PFSK-1 (cell line): ENCODE measurements at regions not wholly inside any gene's neighbourhood (a gene's known extent, or its start where the extent isn't known, plus 50 kb on each side); places are given as distances from the start of the nearest gene placed in this dataset.

Experiments used
- FOXP2 ChIP-seq: optimal IDR thresholded peaks from 2 replicates; pipeline ENCODE3; 2011; ENCODE audit warnings: borderline replicate concordance, control low read depth, inconsistent platforms; ENCODE audit not compliant: insufficient read depth; ENCODE audit errors: extremely low read length, extremely low read depth
- POLR2AphosphoS5 ChIP-seq: IDR thresholded peaks from 2 replicates; pipeline ENCODE4 v1.6.1; 2012; ENCODE audit warnings: low read depth, mild to moderate bottlenecking, control low read depth, low read length, moderate library complexity
- REST ChIP-seq, 2 experiments: IDR thresholded peaks; 2 replicates each; pipeline versions ENCODE4 v1.6.1 to v1.8.0; 2011 to 2012; ENCODE audit warnings: low read depth in 2 of 2, low read length in 2 of 2, control low read depth in 1 of 2, inconsistent platforms in 1 of 2, mild to moderate bottlenecking in 1 of 2, moderate library complexity in 1 of 2; ENCODE audit not compliant: insufficient read depth in 1 of 2
- SIN3A ChIP-seq: IDR thresholded peaks from 2 replicates; pipeline ENCODE4 v1.6.1; 2012; ENCODE audit warnings: mild to moderate bottlenecking, low read length, moderate library complexity, borderline replicate concordance; ENCODE audit not compliant: insufficient read depth
- TAF1 ChIP-seq: IDR thresholded peaks from 2 replicates; pipeline ENCODE4 v1.6.1; 2012; ENCODE audit warnings: low read length, control low read depth, borderline replicate concordance; ENCODE audit not compliant: insufficient read depth

- TF ChIP-seq SIN3A (no peak), POLR2AphosphoS5 (no peak), FOXP2 (no peak), TAF1 (no peak), REST (IDR thresholded peaks at IDR 0.05; ENCODE audit: insufficient read depth in 1 of 2, low read depth in 2 of 2, low read length in 2 of 2) (no peak)
Measured at GRCh38 chr11:92890846-92891245, 78.6 kb upstream of the MTNR1B start.

- no peak for TF ChIP-seq SIN3A
- TF ChIP-seq POLR2AphosphoS5, result no peak
- no peak for TF ChIP-seq TAF1
Measured at GRCh38 chr11:92892802-92893684, 76.4 kb upstream of the MTNR1B start.

- TF ChIP-seq SIN3A (no peak), REST (IDR thresholded peaks at IDR 0.05; ENCODE audit: insufficient read depth in 1 of 2, low read depth in 2 of 2, low read length in 2 of 2) (no peak), POLR2AphosphoS5 (no peak), TAF1 (no peak), FOXP2 (no peak)
Measured at GRCh38 chr11:92894197-92894596, 75.3 kb upstream of the MTNR1B start.

- no peak for TF ChIP-seq SIN3A
- TF ChIP-seq REST (IDR thresholded peaks at IDR 0.05; ENCODE audit: insufficient read depth in 1 of 2, low read depth in 2 of 2, low read length in 2 of 2), result no peak
- TF ChIP-seq FOXP2, result no peak
- TF ChIP-seq TAF1, result no peak
Measured at GRCh38 chr11:92897487-92897886, 72.0 kb upstream of the MTNR1B start.

- TF ChIP-seq FOXP2 (no peak), SIN3A (no peak), TAF1 (no peak), REST (IDR thresholded peaks at IDR 0.05; ENCODE audit: insufficient read depth in 1 of 2, low read depth in 2 of 2, low read length in 2 of 2) (no peak), POLR2AphosphoS5 (no peak)
Measured at GRCh38 chr11:92902417-92902816, 67.0 kb upstream of the MTNR1B start.
